HG03378 (cell line): ENCODE measurements at regions not wholly inside any gene's neighbourhood (a gene's known extent, or its start where the extent isn't known, plus 50 kb on each side); places are given as distances from the start of the nearest gene placed in this dataset.

ENCODE experiments used
- ATAC-seq: cut with Tn5 transposase; IDR thresholded peaks from one replicate; pipeline ENCODE4 v1.9.1; 2021; ENCODE audit warnings: mild to moderate bottlenecking, moderate library complexity; ENCODE audit not compliant: unreplicated experiment

- no peak for ATAC-seq
Observed at GRCh38 chrX:97763981-97764380, 880.3 kb downstream of the RPA4 start.

GRCh38 chrX:97766501-97767095 is 882.9 kb downstream of the RPA4 start:
- ATAC-seq, result no peak

DNA sequence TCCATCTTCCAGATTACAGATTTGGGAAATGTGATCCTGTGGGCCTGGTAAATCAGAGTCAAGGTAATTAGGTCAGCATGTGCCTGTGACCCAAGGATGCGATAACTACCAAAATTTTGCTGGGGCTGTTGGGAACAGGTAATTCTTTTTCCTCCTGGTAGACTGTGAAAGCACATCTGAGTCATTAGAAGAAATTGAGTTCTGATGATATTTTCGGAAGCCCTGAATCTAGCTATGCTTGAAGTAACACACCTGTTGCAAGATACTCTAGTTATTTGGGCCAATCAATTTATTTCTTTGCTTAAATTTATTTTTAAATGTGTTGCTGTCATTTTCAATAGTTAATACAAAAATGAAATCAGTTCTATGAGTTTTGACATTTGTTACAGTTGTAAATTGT is 903.6 kb downstream of the RPA4 start:
- no peak for ATAC-seq

DNA sequence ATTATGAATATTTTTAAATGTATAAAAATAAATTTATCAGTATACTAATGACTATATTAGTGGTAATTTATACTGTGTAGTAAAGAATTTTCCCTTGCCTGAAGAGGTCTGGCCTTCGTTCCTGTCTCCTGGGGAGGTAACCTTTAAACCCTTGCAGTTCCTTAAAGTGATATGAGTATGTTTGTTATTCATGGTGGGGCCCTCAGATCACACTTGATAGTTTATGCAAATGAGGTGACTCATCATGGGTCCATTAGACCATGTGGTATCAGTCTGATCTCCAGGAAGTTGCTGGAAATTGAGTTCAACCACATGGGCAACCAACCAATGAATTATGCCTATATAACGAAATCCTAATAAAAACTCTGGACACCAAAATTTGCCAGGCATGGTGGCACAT is 904.1 kb downstream of the RPA4 start:
- ATAC-seq, result peak; percentile 68

DNA sequence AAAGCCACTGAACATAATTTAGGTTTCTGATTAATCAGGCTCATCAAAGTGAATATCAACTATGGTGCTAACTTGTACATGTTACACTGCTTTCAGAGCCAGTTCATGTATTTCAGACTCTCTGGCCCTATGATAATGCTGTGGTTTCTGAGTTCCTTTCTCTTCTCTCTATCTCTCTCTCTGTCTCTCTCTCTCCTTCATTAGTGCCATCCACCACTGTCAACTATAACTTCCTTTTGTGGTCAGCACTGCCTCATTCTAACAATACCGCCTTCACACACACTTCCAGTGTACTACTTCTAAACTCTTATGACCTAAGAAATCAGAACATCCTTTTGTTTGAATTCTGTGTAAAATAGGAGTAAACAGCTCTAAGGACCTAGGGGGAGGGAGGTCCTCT is 907.1 kb downstream of the RPA4 start:
- peak; percentile 50 for ATAC-seq

- no peak for ATAC-seq
Observed at GRCh38 chrX:97797076-97797475, 913.4 kb downstream of the RPA4 start.

DNA sequence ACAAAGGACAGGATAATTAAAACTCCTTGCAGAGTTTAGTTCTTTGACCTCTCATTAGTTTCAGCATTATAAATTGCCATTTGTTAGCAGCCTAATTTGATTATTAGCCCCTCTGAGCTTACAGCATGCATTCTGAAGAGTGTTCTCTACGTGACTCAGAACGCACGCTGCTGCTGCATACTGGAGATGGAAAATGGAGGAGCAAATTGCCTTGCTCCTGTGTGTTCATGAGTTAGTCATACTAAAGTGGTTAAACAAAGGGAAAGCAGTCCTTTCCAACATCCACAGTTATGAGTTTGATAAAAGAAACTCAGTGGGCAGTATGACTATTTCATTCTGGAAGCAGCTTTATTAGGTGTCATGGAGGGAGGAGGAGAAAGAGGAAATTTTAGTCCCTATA is 922.5 kb downstream of the RPA4 start:
- no peak for ATAC-seq

DNA sequence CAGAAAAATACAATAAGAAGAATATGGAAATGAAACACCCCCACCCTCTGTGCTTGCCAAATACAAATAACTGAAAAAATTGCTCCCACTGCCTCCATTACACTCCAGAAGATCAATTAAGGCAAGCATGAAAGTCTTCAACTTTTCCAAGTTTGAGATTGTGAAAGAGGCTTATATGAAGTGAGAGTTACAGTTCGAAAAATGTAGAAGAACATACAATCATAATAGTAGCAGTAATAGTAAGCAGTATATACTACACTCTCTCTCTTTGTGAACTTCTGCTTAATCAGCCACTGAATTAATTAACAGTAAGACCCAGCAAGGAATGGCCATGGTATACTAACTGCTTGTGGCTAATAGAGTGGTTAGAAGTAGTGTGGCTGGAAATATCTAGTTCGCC is 923.2 kb downstream of the RPA4 start:
- no peak for ATAC-seq

- no peak for ATAC-seq
Observed at GRCh38 chrX:97820170-97820569, 936.5 kb downstream of the RPA4 start.

DNA sequence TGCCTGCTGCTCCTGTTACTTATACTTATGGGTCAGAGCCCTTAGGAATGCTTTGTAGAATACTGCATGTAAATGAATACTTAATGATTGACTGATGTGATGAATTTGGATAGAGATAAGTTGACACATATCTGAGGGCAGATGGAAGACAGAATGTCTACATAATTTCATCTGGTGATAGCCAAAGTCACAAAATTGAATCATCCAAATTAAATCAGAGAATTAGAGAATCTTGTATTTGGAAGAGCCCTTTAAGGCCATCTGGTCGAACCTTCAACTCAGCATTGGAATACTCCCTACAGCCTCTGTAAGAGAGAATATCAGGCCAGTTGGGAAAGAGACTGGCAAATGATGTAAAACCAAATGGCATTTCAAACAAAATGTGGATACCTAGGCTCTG is 944.8 kb downstream of the RPA4 start:
- ATAC-seq, result no peak

DNA sequence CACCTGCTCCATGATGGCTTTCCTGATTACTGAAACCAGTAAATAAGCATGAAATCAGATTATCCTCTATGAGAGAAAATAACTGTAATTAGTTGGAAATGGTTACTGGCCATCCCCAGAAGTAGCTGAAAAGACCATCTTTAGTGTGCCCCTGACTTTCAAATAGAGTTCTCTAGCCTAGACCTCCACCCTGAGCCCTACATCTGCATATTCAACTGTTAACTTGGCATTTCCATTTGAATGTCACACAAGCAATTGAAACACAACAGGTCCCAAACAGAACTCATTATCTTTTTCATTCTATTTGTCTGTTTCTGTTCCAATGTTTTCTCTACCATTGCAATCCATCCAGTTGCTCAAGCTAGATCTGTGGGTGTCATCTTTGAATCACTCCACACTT is 952.3 kb downstream of the RPA4 start:
- ATAC-seq, result no peak

- no peak for ATAC-seq
Observed at GRCh38 chrX:97841544-97842179, 958.0 kb downstream of the RPA4 start.

DNA sequence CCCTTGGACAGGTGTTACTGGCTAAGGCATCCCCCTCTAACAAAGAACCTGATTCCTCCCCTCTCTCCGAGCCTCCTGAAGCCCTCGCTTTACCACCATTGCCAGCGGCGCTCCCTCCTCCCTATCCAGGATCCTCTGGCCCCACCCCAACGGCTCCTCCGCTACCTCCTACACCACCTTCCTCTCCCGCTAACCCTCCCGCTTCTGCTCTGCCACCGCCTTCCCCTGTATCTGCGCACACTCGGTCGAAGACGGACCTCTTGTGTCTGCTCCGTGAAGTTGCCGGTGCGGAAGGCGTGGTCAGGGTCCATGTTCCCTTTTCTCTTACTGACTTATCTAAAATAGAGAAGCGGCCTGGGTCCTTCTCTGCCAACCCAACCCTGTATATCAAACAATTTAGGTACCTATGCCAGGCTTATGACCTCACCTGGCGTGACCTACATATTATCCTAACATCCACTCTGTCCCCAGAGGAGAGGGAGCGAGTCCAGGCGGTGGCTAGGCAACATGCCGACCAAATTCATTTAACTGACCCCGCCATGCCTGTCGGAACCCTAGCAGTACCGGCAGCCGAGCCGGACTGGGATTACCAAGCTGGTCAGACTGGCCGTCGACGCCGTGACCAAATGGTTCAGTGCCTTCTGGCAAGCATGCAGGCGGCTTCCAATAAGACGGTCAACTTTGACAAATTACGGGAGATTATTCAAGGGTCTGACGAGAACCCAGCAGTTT is 958.9 kb downstream of the RPA4 start:
- no peak for ATAC-seq

DNA sequence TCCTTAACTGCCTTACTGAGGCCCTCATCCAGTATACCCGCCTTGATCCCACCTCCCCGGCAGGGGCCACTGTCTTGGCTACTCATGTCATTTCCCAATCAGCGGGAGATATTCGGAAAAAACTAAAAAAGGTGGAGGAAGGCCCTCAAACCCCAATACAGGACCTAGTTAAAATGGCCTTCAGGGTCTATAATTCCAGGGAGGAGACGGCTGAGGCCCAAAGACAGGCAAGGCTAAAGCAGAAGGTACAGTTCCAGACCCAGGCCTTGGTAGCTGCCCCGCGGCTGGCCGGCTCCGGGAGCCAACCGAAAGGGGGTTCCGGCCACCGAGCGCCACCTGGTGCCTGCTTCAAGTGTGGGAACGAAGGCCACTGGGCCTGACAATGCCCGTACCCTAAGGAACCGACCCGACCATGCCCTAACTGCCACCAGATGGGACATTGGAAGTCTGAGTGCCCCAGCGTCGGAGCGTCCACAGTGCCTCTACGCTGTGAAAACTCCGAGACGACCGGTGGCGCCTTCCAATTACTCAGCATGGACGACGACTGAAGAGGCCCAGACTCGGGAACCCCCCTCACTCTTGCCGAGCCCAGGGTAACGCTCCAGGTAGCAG is 959.6 kb downstream of the RPA4 start:
- no peak for ATAC-seq

GRCh38 chrX:97844161-97844560 is 960.5 kb downstream of the RPA4 start:
- no peak for ATAC-seq

- ATAC-seq, result no peak
Observed at GRCh38 chrX:97844943-97845342, 961.2 kb downstream of the RPA4 start.

GRCh38 chrX:97845451-97845850 is 961.7 kb downstream of the RPA4 start:
- ATAC-seq, result no peak

DNA sequence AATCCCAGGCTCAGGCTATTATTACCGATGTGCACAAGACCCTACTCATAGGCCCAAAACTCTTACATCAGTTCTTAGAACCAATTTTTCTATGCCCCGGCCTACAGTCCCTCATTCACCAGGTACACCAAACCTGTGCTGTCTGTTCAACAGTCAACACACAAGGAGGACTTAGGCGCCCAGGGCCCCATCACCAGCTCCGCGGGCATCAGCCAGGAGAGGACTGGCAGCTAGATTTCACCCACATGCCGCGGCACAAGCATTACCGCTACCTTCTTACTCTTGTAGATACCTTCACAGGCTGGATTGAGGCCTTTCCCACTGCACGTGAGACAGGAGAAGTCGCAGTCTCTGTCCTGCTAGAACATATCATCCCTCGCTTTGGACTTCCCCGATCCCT is 962.5 kb downstream of the RPA4 start:
- no peak for ATAC-seq

- ATAC-seq, result no peak
Observed at GRCh38 chrX:97846718-97847237, 963.1 kb downstream of the RPA4 start.

DNA sequence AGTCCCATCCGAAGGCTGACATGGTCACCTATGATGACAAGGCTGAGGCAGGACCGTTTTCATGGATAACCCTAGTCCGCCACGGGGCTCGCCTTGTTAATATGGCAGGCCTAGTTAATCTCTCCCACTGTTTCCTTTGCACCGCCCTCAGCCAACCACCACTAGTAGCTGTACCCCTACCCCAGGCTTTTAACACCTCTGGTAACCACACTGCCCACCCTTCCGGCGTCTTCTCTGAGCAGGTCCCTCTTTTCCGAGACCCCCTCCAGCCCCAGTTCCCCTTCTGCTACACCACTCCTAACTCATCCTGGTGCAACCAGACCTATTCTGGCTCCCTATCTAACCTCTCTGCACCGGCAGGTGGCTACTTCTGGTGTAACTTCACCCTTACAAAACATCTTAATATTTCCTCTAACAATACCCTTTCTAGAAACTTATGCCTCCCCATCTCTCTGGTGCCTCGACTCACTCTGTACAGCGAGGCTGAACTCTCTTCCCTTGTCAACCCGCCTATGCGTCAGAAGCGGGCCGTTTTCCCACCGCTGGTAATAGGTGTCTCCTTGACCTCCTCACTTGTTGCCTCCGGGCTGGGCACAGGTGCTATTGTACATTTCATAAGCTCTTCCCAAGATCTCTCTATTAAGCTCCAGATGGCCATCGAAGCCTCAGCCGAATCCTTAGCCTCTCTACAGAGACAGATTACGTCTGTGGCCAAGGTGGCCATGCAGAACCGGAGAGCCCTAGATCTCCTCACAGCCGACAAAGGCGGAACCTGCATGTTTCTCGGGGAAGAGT is 964.4 kb downstream of the RPA4 start:
- no peak for ATAC-seq

DNA sequence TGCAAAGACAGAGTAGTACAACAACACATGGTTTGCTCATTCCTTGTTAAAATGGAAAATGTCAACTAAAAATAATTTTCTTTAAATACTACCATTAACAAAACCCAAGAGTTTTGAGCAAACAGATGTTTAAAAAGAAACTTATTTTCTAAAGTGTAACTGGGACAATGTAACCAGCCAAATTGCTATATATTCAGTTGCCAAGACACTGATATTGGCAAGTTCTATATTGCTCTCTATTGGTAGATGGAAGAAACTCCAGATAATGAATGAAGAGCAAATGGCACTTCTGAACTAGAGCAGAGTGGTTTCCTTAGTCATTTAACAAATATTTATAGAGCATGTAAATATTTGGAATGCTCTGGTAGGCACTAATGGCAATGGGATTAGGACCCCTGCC is 966.2 kb downstream of the RPA4 start:
- ATAC-seq, result no peak
